ENCODE measurements at regions not wholly inside any gene's neighbourhood (a gene's known extent, or its start where the extent isn't known, plus 50 kb on each side); places are given as distances from the start of the nearest gene placed in this dataset.

- TF ChIP-seq CTCF (CRISPR knock-in tag; IDR thresholded peaks at IDR 0.05) (no peak), ZNF782 (CRISPR knock-in tag; IDR thresholded peaks at IDR 0.05; ENCODE audit: borderline replicate concordance) (no peak), NFATC3 (CRISPR knock-in tag; IDR thresholded peaks at IDR 0.05) (no peak), ZNF251 (CRISPR knock-in tag; IDR thresholded peaks at IDR 0.05) (no peak), ZNF224 (CRISPR knock-in tag; IDR thresholded peaks at IDR 0.05) (no peak), NFE2L1 (CRISPR knock-in tag; IDR thresholded peaks at IDR 0.05; ENCODE audit: borderline replicate concordance) (no peak), ZNF780A (CRISPR knock-in tag; IDR thresholded peaks at IDR 0.05) (no peak), NONO (IDR thresholded peaks at IDR 0.05) (no peak), NONO (CRISPR knock-in tag; conservative IDR thresholded peaks at IDR 0.05) (no peak), STAT6 (CRISPR knock-in tag; IDR thresholded peaks at IDR 0.05; ENCODE audit: borderline replicate concordance) (no peak), RAD21 (CRISPR knock-in tag; IDR thresholded peaks at IDR 0.05) (no peak)
Observed at GRCh38 chr18:29096079-29096770, 919.3 kb upstream of the CDH2 start.
